HepG2 (cell line): ENCODE measurements at regions not wholly inside any gene's neighbourhood (a gene's known extent, or its start where the extent isn't known, plus 50 kb on each side); places are given as distances from the start of the nearest gene placed in this dataset.

Experiments
- ATAC-seq: fragments of 200-7000 bp; cut with Tn5 transposase; 3 replicates; pipeline ENCODE4 v1.9.1; 2020; ENCODE audit warnings: mild to moderate bottlenecking, moderate library complexity
- BruUV-seq: library from RNA; stranded (reverse); fragments of 400-500 nt; replicated peaks from 2 replicates; lab custom pipeline; 2021; lab: Mats Ljungman, UMichigan
- CTCF ChIA-PET: fragments of 300-600 bp; formaldehyde crosslinking; extraction: SDS; loops from one replicate; lab custom pipeline; 2021; ENCODE audit warnings: low total read pairs, inconsistent platforms, low intra/inter-chr PET ratio; lab: Yijun Ruan, JAX
- POLR2A ChIA-PET: fragments of 350-600 bp; sonication (Branson Sonifier 250); formaldehyde crosslinking; loops from one replicate; lab custom pipeline; 2020; ENCODE audit warnings: antibody characterized with exemption, inconsistent platforms; lab: Yijun Ruan, JAX
- DNase-seq: peaks from one replicate; pipeline ENCODE4 v3.0.0-alpha.2; 2015; ENCODE audit warnings: low spot score
- FAIRE-seq: peaks from 3 replicates; lab custom pipeline; 2011; peaks lifted over from hg19 to GRCh38; lab: Jason Lieb, UNC
- H2AFZ ChIP-seq: one replicate; pipeline ENCODE4 v1.6.1; 2011; ENCODE audit warnings: low read length, inconsistent platforms
- H3K27ac ChIP-seq: fragments of 300-600 bp; 3 replicates; pipeline ENCODE4 v1.8.0; 2011; ENCODE audit warnings: mixed run types, mild to moderate bottlenecking, mixed read lengths, low read length, inconsistent platforms; ENCODE audit not compliant: insufficient read depth; ENCODE audit errors: extremely low read length
- H3K27me3 ChIP-seq, 2 experiments: fragments of 200-600 bp in 1 of 2; 2 replicates in 1 of 2; 3 replicates in 1 of 2; pipeline versions ENCODE4 v1.6.0 to v1.8.0; 2011; ENCODE audit warnings: low read length in 2 of 2, mild to moderate bottlenecking in 2 of 2, moderate library complexity in 2 of 2, inconsistent platforms in 1 of 2; ENCODE audit not compliant: insufficient read depth in 2 of 2, control insufficient read depth in 1 of 2
- H3K36me3 ChIP-seq, 2 experiments: fragments of 200-600 bp in 1 of 2; replicated peaks in 1 of 2; 2 replicates in 1 of 2; 3 replicates in 1 of 2; pipeline versions ENCODE4 v1.5.1 to v1.8.0; 2011; ENCODE audit warnings: low read length in 2 of 2, inconsistent platforms in 1 of 2; ENCODE audit not compliant: insufficient read depth in 2 of 2, control insufficient read depth in 1 of 2
- H3K4me1 ChIP-seq: 2 replicates; pipeline ENCODE4 v1.5.1; 2012; ENCODE audit warnings: low read length, inconsistent platforms; ENCODE audit not compliant: insufficient read depth
- H3K4me2 ChIP-seq: 2 replicates; pipeline ENCODE4 v1.6.0; 2011; ENCODE audit warnings: low read depth, low read length, inconsistent platforms
- H3K4me3 ChIP-seq, 3 experiments: fragments of 200-600 bp in 1 of 3; sonication (generic), shearing (Covaris generic) in 1 of 3; replicated peaks in 1 of 3; 2 replicates each; pipeline ENCODE4 v1.5.1; 2011 to 2016; ENCODE audit warnings: low read length in 3 of 3, inconsistent platforms in 2 of 3, low read depth in 2 of 3, mild to moderate bottlenecking in 2 of 3, control low read depth in 1 of 3, mixed read lengths in 1 of 3; ENCODE audit not compliant: insufficient read depth in 1 of 3
- H3K79me2 ChIP-seq: one replicate; pipeline ENCODE4 v1.6.1; 2011; ENCODE audit warnings: low read length, inconsistent platforms; ENCODE audit not compliant: insufficient read depth
- H3K9ac ChIP-seq: 2 replicates; pipeline ENCODE4 v1.6.0; 2011; ENCODE audit warnings: mild to moderate bottlenecking, low read depth, low read length, inconsistent platforms; ENCODE audit not compliant: insufficient read depth
- H3K9me3 ChIP-seq: 2 replicates; pipeline ENCODE4 v1.5.1; 2012; ENCODE audit warnings: mild to moderate bottlenecking, low read length
- H4K20me1 ChIP-seq: 2 replicates; pipeline ENCODE4 v1.6.0; 2011; ENCODE audit warnings: inconsistent platforms, mild to moderate bottlenecking, low read length, moderate library complexity; ENCODE audit not compliant: insufficient read depth
- ARNT ChIP-seq: fragments of 450-650 bp; IDR thresholded peaks from 2 replicates; pipeline ENCODE4 v1.6.1; 2017
- CENPT ChIP-seq: sonication (generic); formaldehyde crosslinking; IDR thresholded peaks from 2 replicates; pipeline ENCODE4 v1.8.0; 2022; ENCODE audit warnings: low read depth, mild to moderate bottlenecking, moderate library complexity, missing genetic modification reagents
- FOXA1 ChIP-seq, 2 experiments: fragments of 450-650 bp in 1 of 2; sonication (generic) in 1 of 2; formaldehyde crosslinking in 1 of 2; IDR thresholded peaks; 2 replicates each; pipeline versions ENCODE4 v1.4.0 to v1.6.1; 2016 to 2020; ENCODE audit warnings: missing genetic modification reagents in 1 of 2
- GATAD2A ChIP-seq: IDR thresholded peaks from 2 replicates; pipeline ENCODE4 v1.6.1; 2016
- KAT7 ChIP-seq: IDR thresholded peaks from 2 replicates; pipeline ENCODE4 v1.6.1; 2018; ENCODE audit warnings: borderline replicate concordance, missing compliant biosample characterization
- MAF1 ChIP-seq: sonication (generic); formaldehyde crosslinking; IDR thresholded peaks from 2 replicates; pipeline ENCODE4 v1.5.0; 2020; ENCODE audit warnings: missing genetic modification reagents, borderline replicate concordance
- MXD1 ChIP-seq: sonication (generic); formaldehyde crosslinking; IDR thresholded peaks from 2 replicates; pipeline ENCODE4 v1.4.0; 2020; ENCODE audit warnings: mild to moderate bottlenecking, missing genetic modification reagents
- NONO ChIP-seq, 2 experiments: fragments of 450-650 bp in 1 of 2; sonication (generic) in 1 of 2; formaldehyde crosslinking in 1 of 2; IDR thresholded peaks in 1 of 2; conservative IDR thresholded peaks in 1 of 2; 2 replicates each; pipeline versions ENCODE4 v1.6.1 to v1.8.0; 2017 to 2022; ENCODE audit warnings: mild to moderate bottlenecking in 1 of 2, missing genetic modification reagents in 1 of 2, moderate library complexity in 1 of 2
- PPARG ChIP-seq: conservative IDR thresholded peaks from 2 replicates; pipeline ENCODE4 v1.6.1; 2016; ENCODE audit warnings: missing biosample characterization, missing genetic modification reagents
- RARG ChIP-seq: sonication (generic); formaldehyde crosslinking; IDR thresholded peaks from 2 replicates; pipeline ENCODE4 v1.4.0; 2020; ENCODE audit warnings: low read depth, mild to moderate bottlenecking, missing genetic modification reagents
- SCMH1 ChIP-seq: sonication (generic); formaldehyde crosslinking; IDR thresholded peaks from 2 replicates; pipeline ENCODE4 v1.9.0; 2021; ENCODE audit warnings: missing genetic modification reagents, mild to moderate bottlenecking, borderline replicate concordance
- TBP ChIP-seq: sonication (generic); formaldehyde crosslinking; IDR thresholded peaks from 2 replicates; pipeline ENCODE4 v1.5.0; 2020; ENCODE audit warnings: missing genetic modification reagents
- TFAP4 ChIP-seq: sonication (generic); IDR thresholded peaks from 2 replicates; pipeline ENCODE4 v1.6.1; 2016; ENCODE audit warnings: low read depth, borderline replicate concordance
- ZFP36 ChIP-seq: fragments of 150-350 bp; IDR thresholded peaks from 2 replicates; pipeline ENCODE4 v1.6.1; 2018; ENCODE audit warnings: borderline replicate concordance, low read length, low read depth; ENCODE audit not compliant: partially characterized antibody
- ZNF160 ChIP-seq: sonication (generic); formaldehyde crosslinking; IDR thresholded peaks from 2 replicates; pipeline ENCODE4 v1.8.0; 2022; ENCODE audit warnings: mild to moderate bottlenecking, inconsistent platforms, missing genetic modification reagents
- ZNF205 ChIP-seq: IDR thresholded peaks from 2 replicates; pipeline ENCODE4 v1.6.1; 2018; ENCODE audit warnings: missing biosample characterization, missing genetic modification reagents
- ZNF34 ChIP-seq: sonication (generic); formaldehyde crosslinking; IDR thresholded peaks from 2 replicates; pipeline ENCODE4 v1.4.0; 2020; ENCODE audit warnings: mild to moderate bottlenecking, missing genetic modification reagents, borderline replicate concordance
- ZNF446 ChIP-seq: sonication (generic); formaldehyde crosslinking; IDR thresholded peaks from 2 replicates; pipeline ENCODE4 v1.5.0; 2020; ENCODE audit warnings: mild to moderate bottlenecking, missing genetic modification reagents
- ZNF550 ChIP-seq: sonication (generic); formaldehyde crosslinking; IDR thresholded peaks from 2 replicates; pipeline ENCODE4 v1.4.0; 2020; ENCODE audit warnings: mild to moderate bottlenecking, missing genetic modification reagents, borderline replicate concordance
- ZNF766 ChIP-seq: sonication (generic); formaldehyde crosslinking; IDR thresholded peaks from 2 replicates; pipeline ENCODE4 v1.5.0; 2020; ENCODE audit warnings: missing genetic modification reagents, borderline replicate concordance
- ZNF788 ChIP-seq: sonication (generic); formaldehyde crosslinking; IDR thresholded peaks from 2 replicates; pipeline ENCODE4 v1.5.0; 2020; ENCODE audit warnings: mild to moderate bottlenecking, missing genetic modification reagents, borderline replicate concordance
- WGBS: methylation state at CpG from one replicate; pipeline ENCODE4 v1.1.6; 2017; ENCODE audit warnings: low lambda C conversion rate; 5-methylcytosine and 5-hydroxymethylcytosine counted together
- in situ Hi-C: cut with HindIII; loops from 2 replicates; pipeline ENCODE4 v1.10.0; 2017; ENCODE audit warnings: low pct_unique_long_range_greater_than_20kb; ENCODE audit not compliant: extremely low pct_ligation_motif_present
- intact Hi-C: fragments of 100-400 bp; cut with micrococcal nuclease; formaldehyde crosslinking; loops from one replicate; pipeline ENCODE4 v1.10.0; 2022; ENCODE audit not compliant: unreplicated experiment

DNA sequence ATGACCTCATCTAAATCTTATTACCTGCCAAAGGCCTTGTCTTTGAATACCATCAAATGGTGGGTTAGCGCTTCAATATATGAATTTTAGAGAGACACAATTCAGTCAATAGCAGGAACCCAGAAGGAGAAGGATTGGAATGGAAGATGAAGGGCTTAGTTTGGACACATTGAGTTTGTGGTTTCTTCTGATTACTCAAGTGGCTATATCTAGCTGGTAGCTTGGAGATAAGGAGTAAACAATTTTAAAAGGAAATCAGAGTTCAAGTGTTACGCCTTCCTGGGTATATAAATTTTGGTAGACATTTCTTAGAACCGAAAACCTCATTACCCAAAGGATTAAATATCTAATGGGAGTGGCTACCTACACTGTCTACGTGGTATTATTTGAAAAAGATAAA lies 80.2 kb downstream of the RGS2 start:
- Histone ChIP-seq H3K4me1 (no peaks in the 10 kb centered on the region), H3K4me3 (no peak overlapping the region), H3K27ac (no peak overlapping the region), H3K9ac (no peak overlapping the region), H4K20me1 (no peaks in the 10 kb centered on the region), H3K36me3 (no peaks in the 10 kb centered on the region), H3K79me2 (no peaks in the 10 kb centered on the region), H3K9me3 (no peaks in the 10 kb centered on the region), H3K27me3 (0 out of 5 replicates have a peak, but pooled peaks cover 0 to 5% of the 10 kb centered on the region in 2 experiments), H2AFZ (no peak overlapping the region), H3K4me2 (no peak overlapping the region)
- in situ Hi-C loops, result no loop called here
- TF ChIP-seq ZNF205, result no peak
- TF ChIP-seq TBP (CRISPR knock-in tag), result no peak
- no peak for TF ChIP-seq PPARG (CRISPR knock-in tag)
- TF ChIP-seq TFAP4, result no peak
- TF ChIP-seq MAF1 (CRISPR knock-in tag), result no peak
- TF ChIP-seq KAT7 (CRISPR knock-in tag), result no peak
- no peak for TF ChIP-seq ZFP36
- no peak for TF ChIP-seq ZNF160
- no peak for TF ChIP-seq GATAD2A (CRISPR knock-in tag)
- no TSS peak for BruUV-seq
- ChIA-PET POLR2A (no interaction called here), CTCF (no interaction called here)
- FAIRE-seq (no peak), ATAC-seq (no peak), DNase-seq (no peak)
- intact Hi-C loops, result no loop called here
- 28% methylated on average over 4 of the region's 4 CpGs for WGBS

DNA sequence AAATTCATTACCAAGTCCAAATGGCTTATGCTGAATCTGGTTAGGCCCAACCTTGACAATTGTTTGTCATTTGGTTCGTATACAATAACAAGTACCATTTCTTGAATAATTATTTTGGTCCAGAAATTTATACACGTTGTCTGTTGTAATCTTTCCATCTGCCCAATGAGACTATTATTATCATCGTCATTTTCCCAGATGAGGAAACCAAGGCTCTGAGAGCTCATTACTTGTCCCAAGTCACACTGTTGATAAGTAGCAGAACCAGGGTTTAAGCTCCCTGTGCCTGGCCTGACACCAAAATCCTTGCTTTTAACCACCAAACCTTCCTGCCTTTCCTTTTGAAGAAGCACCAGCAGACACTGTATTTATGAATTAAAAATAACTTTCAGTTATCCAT lies 81.3 kb downstream of the RGS2 start:
- H3K4me2 ChIP-seq, result no peak overlapping the region
- CTCF ChIA-PET, result no interaction called here
- no peaks in the 10 kb centered on the region for H4K20me1 ChIP-seq
- H3K4me1 ChIP-seq, result no peaks in the 10 kb centered on the region
- intact Hi-C loops, result no loop called here
- H3K4me3 ChIP-seq, result no peak overlapping the region
- in situ Hi-C loops, result no loop called here
- 26% methylated on average over 3 of the region's 3 CpGs for WGBS
- no TSS peak for BruUV-seq
- DNase-seq (no peak), ATAC-seq (no peak), FAIRE-seq (no peak)
- POLR2A ChIA-PET, result no interaction called here
- no peak overlapping the region for H3K27ac ChIP-seq
- no peak overlapping the region for H3K9ac ChIP-seq
- no peaks in the 10 kb centered on the region for H3K9me3 ChIP-seq
- H2AFZ ChIP-seq, result no peak overlapping the region
- 0 out of 5 replicates have a peak, but pooled peaks cover 0 to 5% of the 10 kb centered on the region in 2 experiments for H3K27me3 ChIP-seq
- no peaks in the 10 kb centered on the region for H3K79me2 ChIP-seq
- H3K36me3 ChIP-seq, result no peaks in the 10 kb centered on the region
- no peak for TF ChIP-seq ZNF766
- no peak for TF ChIP-seq ZNF788 (CRISPR knock-in tag)
- no peak for TF ChIP-seq ZNF446 (CRISPR knock-in tag)
- TF ChIP-seq SCMH1 (CRISPR knock-in tag), result no peak
- TF ChIP-seq RARG (CRISPR knock-in tag), result no peak
- TF ChIP-seq MAF1 (CRISPR knock-in tag), result no peak
- no peak for TF ChIP-seq CENPT (CRISPR knock-in tag)
- no peak for TF ChIP-seq ZNF550 (CRISPR knock-in tag)
- no peak for TF ChIP-seq FOXA1 (IDR thresholded peaks at IDR 0.05)
- no peak for TF ChIP-seq FOXA1 (CRISPR knock-in tag; IDR thresholded peaks at IDR 0.05)
- TF ChIP-seq NONO (IDR thresholded peaks at IDR 0.05), result no peak
- TF ChIP-seq NONO (CRISPR knock-in tag; conservative IDR thresholded peaks at IDR 0.05), result no peak
- no peak for TF ChIP-seq ARNT
- no peak for TF ChIP-seq MXD1 (CRISPR knock-in tag)
- no peak for TF ChIP-seq ZNF34 (CRISPR knock-in tag)
